ENCODE measurements at regions not wholly inside any gene's neighbourhood (a gene's known extent, or its start where the extent isn't known, plus 50 kb on each side); places are given as distances from the start of the nearest gene placed in this dataset.

DNA sequence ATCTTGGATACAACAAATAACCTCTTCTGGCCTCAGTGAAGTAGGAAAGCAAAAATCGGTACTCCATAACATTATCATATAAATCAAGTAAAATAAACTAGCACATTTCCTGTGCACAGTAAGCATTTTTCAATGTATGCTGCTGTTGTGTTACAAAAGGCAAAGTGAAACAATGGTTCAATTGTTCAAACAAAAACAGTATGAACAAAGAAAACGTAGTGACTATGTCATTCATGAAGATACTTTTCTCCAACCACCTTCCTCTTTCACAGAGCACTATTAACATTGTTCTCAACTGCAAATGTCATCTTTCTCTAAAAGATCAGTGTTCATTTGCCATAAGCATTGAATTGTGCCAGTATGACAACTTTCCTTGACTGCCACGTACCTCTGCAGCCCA, 318.6 kb upstream of the PRDM1 start:
- no peak for TF ChIP-seq POLR2AphosphoS5 (IDR thresholded peaks at IDR 0.05; ENCODE audit: insufficient read depth, low read depth, low read length)
- TF ChIP-seq, protein P1, sequence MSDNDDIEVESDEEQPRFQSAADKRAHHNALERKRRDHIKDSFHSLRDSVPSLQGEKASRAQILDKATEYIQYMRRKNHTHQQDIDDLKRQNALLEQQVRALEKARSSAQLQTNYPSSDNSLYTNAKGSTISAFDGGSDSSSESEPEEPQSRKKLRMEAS (IDR thresholded peaks at IDR 0.05; ENCODE audit: insufficient read depth, insufficient read length): no peak
- TF ChIP-seq, protein P2, sequence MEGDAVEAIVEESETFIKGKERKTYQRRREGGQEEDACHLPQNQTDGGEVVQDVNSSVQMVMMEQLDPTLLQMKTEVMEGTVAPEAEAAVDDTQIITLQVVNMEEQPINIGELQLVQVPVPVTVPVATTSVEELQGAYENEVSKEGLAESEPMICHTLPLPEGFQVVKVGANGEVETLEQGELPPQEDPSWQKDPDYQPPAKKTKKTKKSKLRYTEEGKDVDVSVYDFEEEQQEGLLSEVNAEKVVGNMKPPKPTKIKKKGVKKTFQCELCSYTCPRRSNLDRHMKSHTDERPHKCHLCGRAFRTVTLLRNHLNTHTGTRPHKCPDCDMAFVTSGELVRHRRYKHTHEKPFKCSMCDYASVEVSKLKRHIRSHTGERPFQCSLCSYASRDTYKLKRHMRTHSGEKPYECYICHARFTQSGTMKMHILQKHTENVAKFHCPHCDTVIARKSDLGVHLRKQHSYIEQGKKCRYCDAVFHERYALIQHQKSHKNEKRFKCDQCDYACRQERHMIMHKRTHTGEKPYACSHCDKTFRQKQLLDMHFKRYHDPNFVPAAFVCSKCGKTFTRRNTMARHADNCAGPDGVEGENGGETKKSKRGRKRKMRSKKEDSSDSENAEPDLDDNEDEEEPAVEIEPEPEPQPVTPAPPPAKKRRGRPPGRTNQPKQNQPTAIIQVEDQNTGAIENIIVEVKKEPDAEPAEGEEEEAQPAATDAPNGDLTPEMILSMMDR (IDR thresholded peaks at IDR 0.05; ENCODE audit: extremely low read depth in 1 of 2, insufficient read depth in 1 of 2, low read depth in 1 of 2, low read length in 2 of 2): no peak
- no peak for TF ChIP-seq EZH2 (IDR thresholded peaks at IDR 0.05; ENCODE audit: borderline replicate concordance, low read depth, low read length, severe bottlenecking)
- TF ChIP-seq POLR2A (IDR thresholded peaks at IDR 0.05; ENCODE audit: low read depth, low read length): no peak
- no peak for TF ChIP-seq MYC (IDR thresholded peaks at IDR 0.05; ENCODE audit: low read depth, low read length)
- no peak for TF ChIP-seq GATA2 (IDR thresholded peaks at IDR 0.05; ENCODE audit: insufficient read depth, insufficient read length, low read depth, low read length)
